Suprapubic skin (tissue), 4 donors: ENCODE measurements at regions not wholly inside any gene's neighbourhood (a gene's known extent, or its start where the extent isn't known, plus 50 kb on each side); places are given as distances from the start of the nearest gene placed in this dataset.

Experiments used
- EP300 ChIP-seq: sonication (generic); formaldehyde crosslinking; IDR thresholded peaks from one replicate; pipeline ENCODE4 v1.6.1; 2017; ENCODE audit warnings: antibody characterized with exemption
- POLR2A ChIP-seq, 2 donors: fragments of 450-650 bp; IDR thresholded peaks; one replicate each; pipeline ENCODE4 v1.6.1; 2017; ENCODE audit warnings: antibody characterized with exemption in 2 of 2, mild to moderate bottlenecking in 2 of 2, moderate library complexity in 2 of 2
- POLR2AphosphoS5 ChIP-seq, 3 donors: sonication (generic); formaldehyde crosslinking; IDR thresholded peaks; one replicate each; pipeline ENCODE4 v1.6.1; 2017; ENCODE audit warnings: antibody characterized with exemption in 3 of 3
- TF ChIP-seq, protein P1 (sequence below), 2 donors: fragments of 200-600 bp in 1 of 2; fragments of 450-650 bp in 1 of 2; sonication (generic) in 1 of 2; IDR thresholded peaks; one replicate each; pipeline ENCODE4 v1.5.1; 2016 to 2019; ENCODE audit warnings: antibody characterized with exemption in 2 of 2, mild to moderate bottlenecking in 1 of 2, moderate library complexity in 1 of 2

DNA sequence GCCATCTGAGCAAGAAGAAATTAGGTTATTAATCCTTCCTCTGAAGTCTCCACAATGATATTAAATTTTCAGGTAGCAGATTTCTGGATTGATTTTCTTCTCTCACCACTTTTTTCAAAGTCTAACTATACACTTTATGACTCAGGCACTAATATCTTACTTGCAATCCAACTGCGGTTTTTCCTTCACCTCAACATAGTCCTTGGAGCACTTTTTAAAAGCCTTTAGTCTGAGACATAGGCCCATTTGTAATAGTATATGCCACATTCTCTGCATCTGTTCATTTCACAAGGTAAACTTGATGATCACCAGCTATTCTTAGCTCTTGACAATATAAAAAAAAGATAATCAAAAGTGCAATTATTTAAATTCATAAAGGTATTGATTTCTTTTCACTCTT lies 55.9 kb upstream of the EDNRA start:
- TF ChIP-seq, protein P1, sequence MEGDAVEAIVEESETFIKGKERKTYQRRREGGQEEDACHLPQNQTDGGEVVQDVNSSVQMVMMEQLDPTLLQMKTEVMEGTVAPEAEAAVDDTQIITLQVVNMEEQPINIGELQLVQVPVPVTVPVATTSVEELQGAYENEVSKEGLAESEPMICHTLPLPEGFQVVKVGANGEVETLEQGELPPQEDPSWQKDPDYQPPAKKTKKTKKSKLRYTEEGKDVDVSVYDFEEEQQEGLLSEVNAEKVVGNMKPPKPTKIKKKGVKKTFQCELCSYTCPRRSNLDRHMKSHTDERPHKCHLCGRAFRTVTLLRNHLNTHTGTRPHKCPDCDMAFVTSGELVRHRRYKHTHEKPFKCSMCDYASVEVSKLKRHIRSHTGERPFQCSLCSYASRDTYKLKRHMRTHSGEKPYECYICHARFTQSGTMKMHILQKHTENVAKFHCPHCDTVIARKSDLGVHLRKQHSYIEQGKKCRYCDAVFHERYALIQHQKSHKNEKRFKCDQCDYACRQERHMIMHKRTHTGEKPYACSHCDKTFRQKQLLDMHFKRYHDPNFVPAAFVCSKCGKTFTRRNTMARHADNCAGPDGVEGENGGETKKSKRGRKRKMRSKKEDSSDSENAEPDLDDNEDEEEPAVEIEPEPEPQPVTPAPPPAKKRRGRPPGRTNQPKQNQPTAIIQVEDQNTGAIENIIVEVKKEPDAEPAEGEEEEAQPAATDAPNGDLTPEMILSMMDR (IDR thresholded peaks at IDR 0.05), result no peak
- no peak for TF ChIP-seq EP300
- TF ChIP-seq POLR2A (IDR thresholded peaks at IDR 0.05), result no peak
- TF ChIP-seq POLR2AphosphoS5 (IDR thresholded peaks at IDR 0.05), result no peak
